ENCODE measurements at regions not wholly inside any gene's neighbourhood (a gene's known extent, or its start where the extent isn't known, plus 50 kb on each side); places are given as distances from the start of the nearest gene placed in this dataset.

DNA sequence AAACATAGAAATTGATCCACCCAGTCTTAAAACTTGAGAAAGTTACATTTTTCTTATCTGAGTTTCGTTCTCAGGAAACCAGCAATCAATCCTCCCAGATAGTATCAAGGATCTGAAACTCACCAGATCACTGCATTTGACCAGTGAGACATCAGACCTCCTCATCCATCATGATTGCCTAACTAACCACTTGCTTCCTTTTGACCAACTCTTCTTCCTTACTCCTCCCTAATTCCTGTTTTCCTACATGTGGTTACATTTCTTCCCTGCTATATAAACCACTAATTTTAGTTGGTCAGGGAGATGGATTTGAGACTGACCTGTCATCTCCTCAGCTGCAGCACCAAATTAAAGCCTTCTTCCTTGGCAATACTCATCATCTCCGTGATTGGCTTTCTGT, 357.1 kb upstream of the POU3F2 start:
- DNase-seq, result no peak

DNA sequence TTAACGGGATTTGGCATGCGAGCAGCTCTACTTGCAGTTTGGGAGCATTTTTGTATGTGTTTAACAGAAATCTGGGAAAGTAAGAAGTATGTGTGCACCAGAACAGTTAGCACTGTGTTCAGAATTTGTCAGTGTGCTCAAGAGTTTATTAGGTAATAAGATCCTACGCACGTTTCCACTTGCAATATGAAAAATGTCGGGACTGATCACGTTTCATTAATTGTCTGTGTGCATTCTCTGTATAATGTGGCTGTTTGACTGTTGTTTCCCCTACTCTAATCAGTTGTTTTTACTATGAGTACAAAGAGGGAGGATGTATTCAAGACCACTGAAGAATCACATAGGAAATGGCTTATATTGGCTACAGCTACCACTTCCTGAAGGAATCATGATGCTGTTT, 349.7 kb upstream of the POU3F2 start:
- no peak for DNase-seq

DNA sequence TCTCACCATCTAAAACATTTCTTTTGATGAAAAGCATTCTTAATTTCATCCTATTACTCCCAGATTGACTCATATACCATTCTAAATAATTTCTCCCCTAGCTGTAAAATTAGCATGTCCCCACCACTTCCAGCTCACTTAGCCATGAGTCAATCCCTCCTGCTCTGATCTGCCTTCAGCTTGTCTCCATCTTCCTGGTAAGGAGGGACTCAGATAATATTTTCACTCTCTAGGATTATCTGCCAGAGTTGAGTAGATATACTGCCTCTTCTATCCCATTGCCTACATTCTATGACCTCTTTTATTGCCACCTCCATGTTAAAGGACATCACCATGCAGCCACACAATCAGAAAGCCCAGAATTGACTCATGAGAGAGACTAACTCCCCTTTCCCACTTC, 348.8 kb upstream of the POU3F2 start:
- DNase-seq, result no peak

DNA sequence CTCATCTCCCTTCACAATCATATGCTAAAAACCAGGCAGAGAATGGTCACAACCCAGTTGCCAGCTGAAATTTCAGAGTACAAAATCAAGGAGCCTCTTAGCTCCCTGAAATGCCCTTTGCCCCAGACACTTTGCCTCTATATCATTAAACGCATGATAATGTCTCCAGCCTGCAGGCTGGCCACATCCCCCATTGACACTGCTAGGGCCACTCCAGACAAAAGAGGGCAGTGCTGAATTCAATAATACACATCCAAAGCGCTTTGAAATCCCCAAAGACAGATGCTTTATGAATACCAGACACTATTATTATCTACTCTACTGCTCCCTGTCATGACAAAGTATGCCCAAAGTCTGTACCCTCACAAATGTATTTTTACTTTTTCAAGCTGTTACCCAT, 348.3 kb upstream of the POU3F2 start:
- no peak for DNase-seq

DNA sequence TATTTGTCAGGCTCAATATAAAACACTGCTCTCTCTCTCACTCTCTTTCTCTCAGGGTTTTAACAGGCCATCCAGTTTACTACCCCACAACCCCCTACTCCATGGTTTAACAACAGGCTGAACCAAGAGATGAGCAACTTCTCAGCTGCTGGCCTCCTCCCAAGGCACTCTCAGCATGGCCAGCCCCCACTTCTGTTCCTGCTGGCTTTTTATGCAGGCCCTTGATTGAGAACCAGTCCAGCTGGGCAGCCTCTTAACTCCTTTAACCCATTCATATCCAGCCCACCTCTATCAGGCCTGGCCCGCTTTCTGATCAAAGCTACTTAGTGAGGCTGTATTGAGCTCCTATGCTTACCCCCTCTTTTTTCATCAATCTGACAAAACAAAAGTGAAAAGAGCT, 346.8 kb upstream of the POU3F2 start:
- DNase-seq, result no peak

DNA sequence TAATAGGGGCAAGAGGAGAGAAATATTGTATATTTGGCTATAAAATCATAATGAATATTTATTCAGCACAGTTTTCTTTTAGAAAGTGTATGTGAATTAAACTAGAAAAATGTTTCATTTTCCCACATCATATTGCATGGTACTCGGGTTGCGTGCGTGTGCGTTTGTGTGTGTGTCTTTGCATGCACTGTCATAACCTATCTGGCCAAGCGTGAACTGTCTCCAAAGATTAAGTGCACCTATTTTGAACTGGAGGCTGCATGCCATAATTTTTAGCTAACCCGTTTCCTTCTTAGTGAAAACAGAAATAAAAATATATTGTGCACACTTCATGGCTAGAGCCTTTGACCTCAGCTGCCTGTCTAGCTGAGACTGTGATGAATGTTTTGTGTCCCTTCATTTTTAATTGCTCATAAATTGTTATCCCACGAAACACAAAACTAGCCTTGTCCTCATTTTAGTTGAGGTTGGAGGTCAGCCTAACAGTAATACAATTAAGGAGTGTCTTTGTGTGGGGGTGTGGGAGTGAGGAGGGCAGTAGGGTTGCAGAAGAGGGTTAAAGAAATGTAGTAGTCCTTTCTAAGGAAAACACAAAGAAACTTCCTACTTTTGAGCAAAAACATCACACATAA, 336.1 kb upstream of the POU3F2 start:
- DNase-seq, result no peak

DNA sequence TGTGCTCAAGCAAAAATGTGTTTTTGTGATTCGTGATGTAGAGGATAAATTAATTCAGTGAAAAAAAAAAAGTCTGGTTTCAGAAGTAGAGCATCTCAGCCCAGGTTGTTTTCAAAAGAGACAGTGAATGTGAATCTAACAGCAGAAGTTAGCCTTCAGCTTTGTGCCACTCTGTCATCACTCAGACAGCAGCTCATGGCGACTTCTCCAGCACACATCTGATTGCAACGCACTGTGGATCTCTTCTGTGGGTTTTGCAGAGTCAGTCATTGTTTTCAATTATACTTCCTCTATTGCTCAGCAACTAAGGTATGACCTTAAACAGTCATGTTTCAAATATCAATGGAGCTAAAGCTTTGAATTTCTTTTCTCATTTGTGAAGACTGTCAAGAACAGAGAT, 335.5 kb upstream of the POU3F2 start:
- DNase-seq, result no peak

DNA sequence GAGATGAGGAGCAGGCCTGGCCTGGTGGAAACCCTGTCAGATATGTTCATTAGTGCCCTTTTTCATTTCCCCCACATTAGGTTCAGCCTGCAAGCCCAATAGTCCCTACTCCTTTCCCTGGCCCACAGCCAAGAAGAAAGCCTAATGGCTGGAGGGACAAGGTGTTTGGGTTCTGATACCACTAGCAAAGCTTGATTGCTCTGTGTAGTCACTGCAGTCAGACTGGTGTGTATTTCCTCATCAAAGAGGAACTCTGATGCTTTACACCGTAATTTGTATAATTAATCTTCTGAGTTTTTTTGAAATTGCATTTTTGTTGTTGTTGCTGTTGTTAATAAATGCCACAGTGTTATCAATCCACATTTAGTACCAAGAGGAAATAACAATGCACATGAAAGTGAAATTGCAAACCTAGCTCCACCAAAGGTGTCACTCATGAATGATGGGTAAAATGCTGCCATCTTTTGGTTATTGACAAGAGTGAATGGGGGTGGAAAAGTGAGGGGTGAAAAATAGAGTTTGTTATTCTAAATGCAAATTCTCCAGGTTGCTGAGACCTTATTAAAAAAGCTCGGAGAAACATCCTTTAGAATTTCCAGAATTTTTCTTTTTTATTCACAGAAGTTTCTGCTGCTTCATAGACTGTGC, 320.2 kb upstream of the POU3F2 start:
- DNase-seq, result no peak

DNA sequence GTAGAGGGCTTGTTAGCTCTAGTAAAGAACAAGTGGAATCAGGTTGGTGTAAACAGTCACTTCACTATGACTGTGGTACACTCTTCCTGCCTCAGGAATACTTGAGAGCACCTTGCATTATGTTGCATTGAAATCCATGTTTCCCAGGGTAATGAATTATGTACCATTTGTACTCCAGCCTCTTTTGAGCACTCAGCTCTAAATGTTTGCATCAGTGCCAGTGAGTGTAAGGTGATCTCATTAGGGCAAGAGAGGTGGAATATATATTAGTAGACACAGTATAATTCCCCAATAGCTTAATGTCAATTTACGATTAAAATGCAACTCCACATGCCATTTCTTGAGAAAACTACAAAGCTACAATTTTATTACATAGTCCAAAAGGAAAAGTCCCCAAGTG, 319.6 kb upstream of the POU3F2 start:
- no peak for DNase-seq

DNA sequence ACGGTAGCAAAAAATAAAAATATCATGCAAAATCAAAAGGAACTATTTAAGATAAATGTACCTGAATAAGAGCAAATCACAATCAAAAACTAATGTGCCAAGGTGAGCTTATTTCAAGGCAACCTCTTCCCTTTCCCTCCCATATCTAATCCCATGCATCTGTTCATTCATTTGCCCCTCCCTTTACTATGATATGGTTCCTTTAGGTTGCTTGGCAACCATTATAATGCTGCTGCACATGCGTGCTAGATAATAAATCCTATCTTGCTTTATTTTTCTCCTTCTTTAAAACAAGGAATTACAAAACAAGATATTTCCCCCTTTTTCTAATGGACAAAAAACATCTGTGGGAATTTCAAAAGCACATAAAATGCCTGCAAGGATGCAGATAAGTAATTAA, 318.2 kb upstream of the POU3F2 start:
- no peak for DNase-seq

DNA sequence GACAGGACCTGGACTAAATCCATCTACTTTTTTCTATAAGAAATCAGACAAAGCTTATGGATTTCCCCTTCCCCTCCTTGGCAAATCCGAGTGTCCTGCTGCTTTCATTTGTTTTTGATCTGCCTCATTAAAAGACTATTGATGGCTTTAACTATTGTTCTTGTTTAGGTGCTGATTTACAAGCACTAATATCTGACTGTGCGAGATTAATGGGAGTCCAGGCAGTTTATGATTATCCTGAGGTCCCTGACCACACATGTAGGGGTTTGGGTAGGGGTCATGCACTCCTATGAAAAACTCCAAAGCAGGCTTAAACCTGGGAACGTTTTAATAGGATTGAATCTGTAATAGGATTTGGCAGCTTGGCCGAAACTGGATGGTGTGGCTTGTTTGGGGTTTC, 317.5 kb upstream of the POU3F2 start:
- no peak for DNase-seq

DNA sequence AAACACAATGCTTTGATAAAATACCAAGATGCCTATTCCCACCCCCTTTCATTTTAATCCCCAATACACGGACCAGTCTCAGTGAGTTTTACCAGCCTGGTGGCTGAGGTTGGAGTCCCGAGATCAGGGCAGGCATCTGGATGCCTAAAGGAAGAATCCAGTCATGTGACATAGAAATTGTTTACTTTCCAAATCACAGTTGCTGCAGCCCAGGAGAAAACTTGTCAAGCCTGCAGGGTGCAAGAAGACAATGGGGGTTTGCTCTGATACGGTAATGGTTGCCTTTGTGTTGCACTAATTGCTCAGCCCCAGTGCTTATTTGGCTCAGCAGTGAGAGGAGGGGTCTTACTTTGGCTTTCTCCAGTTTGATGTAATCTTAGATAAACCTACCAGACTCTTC, 308.5 kb upstream of the POU3F2 start:
- DNase-seq, result no peak

DNA sequence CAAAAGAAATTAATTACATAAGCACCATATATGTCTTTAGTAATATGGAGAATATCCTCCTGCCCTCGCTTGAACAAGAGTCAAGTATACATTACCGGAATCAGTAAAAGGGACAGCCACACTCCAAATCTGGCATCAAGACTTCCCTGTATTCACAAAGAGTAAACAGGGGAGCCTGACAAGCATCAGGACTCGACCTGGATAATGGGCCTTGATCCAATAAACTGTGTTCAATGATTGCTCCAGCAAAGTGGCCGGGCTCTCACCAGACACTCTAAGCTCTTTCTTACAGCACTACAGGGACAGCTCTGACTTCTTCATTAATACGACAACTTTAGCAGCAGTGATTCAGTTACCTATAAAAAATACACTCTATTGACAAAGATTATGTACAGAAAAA, 307.9 kb upstream of the POU3F2 start:
- DNase-seq, result no peak

DNA sequence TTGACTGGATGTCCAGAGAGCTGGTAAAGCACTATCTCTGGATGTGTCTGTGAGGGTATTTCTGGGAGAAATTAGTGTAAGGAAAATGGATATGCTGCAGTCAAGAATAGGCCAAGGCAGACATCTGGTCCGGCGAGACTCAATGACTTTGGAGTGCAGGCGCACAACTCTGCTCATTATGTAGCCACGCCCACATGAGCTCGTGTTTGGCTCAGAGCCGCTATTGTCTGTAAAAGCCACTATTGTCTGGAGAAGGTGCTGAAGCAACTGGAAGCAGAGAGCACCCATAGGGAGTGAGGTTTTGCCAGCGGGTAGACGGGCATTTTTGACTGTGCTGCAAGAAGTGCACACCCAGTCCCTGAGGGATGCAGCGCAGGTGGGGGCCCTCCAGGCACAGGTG, 305.0 kb upstream of the POU3F2 start:
- DNase-seq, result no peak

DNA sequence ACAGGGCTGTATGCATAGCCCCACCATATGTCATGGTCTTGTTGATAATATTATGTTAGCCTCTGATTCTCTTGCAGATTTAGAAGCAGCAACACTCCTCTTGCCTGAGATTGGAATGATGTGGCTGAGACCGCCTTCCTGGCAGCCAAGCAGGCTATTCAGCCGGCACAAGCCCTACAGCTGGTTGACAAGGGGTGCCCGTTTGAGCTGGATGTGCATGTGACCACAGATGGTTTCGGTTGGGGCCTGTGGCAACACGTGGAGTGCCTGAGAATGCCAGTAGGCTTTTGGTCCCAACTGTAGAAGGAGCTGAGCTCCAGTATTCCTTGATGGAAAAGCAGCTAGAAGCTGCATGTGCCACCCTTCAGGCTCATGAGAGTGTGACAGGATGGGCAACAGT, 303.6 kb upstream of the POU3F2 start:
- DNase-seq, result no peak

DNA sequence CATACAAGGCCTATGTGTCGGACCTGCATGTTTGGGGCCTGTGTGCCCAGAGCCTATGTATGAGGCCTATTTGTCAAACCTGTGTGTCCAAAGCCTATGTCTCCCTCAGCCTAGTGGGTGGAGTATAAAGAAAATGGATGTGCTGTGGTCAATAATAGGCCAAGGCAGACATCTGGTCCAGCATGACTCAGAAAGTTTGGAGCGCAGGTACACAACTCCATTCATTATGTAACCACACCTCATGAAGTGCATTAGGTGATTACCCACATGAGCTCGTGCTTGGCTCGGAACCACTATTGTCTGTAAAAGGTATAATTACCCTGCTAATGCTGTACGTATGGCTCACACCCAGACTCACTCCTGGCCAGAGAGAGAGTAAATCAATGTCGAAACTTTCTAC, 302.4 kb upstream of the POU3F2 start:
- DNase-seq, result no peak

DNA sequence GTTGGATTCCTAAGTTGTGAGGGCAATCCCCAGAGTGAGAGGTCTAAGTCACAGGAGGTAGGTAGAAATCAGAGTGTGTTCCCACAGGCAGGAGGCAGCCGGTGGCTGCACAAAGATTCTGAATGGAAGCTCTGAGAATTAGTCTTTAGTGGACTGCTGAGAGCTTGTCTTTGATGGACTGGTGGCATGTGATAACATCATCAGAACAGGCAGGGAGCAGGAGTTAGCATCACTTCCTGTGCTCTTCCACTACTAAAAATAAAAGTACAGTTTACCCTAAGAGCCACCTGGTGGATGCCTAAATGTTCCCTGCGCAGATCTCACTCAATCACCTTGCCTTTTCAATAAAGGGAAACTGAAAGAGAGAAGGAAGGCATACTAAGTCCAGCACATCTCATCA, 294.6 kb upstream of the POU3F2 start:
- DNase-seq, result no peak

DNA sequence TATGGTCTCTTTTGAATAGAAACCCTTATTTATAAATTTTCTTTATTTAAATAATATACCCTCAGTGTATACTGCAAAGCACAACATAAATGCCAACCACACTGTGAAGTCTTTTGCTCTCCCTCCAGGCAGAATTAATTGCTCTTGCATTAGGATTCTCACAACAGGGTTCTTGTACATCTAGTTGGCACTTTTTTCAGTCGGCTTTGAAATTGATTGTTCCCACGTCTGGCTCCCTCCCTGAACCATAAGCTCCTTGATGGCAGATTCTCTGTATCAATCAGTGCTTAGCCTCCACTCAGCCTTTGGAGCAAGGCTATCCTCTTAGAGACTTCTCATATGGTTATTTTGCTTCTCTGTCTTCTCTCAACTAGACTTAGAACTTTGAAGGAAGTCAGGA, 288.0 kb upstream of the POU3F2 start:
- no peak for DNase-seq

DNA sequence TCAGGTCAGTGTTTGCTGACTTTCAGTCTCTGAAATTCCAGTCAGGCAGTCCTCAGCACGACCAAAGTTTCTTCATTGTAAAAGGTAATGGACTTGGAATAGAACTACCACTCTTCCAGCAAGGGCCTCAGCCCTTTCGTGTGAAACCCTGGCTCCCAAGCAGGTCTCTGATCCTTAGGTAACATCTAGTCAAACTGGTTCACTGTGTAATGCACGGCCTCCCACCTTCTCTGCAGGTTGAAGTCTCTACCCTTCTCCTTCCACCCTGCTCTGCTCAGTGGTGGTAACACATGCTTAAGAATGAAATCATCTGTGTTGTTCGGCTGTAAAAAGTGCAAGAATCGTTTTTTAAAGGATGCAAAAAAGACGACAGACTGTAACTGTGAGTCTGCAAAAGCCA, 287.2 kb upstream of the POU3F2 start:
- no peak for DNase-seq

DNA sequence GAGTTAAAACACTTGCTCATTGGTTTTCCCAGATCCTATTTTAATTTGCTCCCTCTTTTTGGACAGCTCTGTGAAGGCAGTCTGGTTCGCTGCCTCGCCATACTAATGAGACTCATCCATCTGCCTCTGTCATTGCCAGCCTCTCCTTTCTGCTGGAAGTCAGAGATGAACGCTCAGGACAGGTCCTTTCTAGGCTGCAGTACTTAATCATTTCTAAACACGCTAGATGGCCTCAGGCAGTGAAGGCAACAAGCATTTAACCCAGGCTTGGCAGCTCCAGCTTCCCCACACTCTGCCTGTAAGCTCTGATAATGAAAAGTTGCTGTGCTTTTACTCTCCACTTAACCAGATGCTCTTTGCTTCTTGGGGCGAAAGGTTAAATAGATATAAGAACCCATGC, 286.7 kb upstream of the POU3F2 start:
- DNase-seq, result no peak

DNA sequence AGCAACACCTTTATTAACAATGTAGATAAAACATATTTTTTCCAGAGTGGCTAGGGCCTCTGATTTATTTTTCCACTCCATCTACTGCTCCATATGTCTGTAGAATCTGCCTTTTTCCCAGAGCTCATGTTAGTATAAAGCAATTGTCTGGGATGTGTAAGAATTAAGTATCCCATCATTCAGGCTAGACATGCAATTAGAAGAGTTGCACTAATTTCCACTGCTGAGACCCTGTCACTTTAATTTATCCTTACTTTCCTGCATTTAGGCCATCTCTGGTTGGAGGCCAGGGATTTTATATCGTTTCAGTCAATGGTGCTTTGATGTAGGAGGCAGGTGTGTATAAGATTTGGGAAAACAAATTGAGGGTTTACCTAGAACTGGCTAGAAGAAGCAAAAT, 286.1 kb upstream of the POU3F2 start:
- DNase-seq, result no peak

DNA sequence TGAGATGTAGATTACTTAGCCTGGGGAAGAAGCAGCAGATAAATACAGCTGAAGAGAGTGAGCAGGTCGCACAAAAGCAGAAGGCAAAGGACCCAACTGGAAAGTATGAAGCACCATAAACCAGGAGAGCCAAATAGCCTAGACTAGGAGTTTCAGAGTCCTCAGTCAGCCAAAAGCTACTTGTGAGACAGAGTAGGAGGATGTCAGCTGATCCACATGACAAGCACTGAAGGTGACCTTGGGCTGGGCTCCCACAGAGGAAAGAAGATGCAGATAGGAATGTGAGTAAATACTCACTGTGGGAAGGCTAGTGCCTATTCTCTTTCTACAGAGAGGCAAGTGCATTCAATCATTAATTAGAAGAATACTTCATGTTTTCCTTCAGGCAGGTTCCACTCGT, 274.0 kb upstream of the POU3F2 start:
- no peak for DNase-seq

DNA sequence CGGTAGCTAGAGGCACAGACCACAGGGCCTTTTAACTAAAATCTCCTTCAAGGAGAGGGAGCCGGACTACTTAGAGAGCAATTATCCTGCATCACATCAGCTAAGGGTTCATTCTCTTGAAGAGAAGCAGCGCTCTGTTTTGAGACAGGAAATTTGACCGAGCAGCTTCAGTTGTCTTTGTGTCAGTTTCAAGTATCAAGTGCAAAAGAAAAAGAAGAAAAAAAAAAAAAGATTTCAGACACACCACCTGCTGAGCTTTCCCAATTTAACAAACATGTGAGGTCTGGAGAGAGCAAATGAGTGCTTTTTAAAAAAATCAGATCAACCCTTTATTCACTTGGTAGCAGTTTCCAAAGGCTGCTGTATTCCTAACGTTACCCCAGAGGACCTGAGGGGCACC, 273.5 kb upstream of the POU3F2 start:
- DNase-seq, result no peak

DNA sequence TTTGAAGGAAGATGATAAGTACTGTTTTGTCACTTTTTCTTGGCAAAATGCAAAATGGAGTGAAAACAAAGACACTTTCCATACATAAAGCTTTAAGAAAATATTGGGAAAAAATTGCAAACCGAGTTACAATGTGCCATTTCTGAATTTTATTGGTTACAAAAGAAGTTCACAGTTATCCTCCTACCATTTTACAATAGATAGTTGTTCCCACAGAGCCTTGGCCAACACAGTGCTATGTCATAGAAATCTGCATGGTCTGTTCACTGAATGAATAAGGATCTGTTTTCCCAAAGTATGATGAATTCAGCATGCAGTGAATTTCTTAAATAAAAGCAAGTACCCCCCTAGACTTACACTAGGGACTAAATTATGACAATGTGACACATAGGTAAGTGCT, 268.2 kb upstream of the POU3F2 start:
- no peak for DNase-seq

DNA sequence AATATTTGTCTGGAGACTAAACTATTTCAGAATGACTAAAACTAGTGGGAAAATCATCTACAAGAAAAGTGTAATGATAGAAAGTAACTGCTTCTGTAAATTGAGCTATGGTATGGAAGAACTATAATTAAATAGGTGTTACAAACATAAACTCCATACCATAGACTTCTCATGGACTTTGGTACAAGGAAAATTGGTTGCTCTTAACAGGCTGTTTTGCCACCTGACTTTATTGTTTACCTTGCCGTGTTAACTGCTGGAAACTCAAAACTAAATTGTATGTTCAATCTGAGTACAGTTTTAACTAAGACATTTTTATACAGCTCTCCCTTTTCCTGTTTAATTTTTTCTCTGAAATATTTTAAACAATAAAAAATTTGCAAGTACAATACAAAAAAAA, 261.8 kb upstream of the POU3F2 start:
- DNase-seq, result no peak
